HEK293T (cell line): ENCODE measurements at regions not wholly inside any gene's neighbourhood (a gene's known extent, or its start where the extent isn't known, plus 50 kb on each side); places are given as distances from the start of the nearest gene placed in this dataset.

Experiments used
- CTBP1 ChIP-seq: fragments of 450-650 bp; IDR thresholded peaks from 2 replicates; pipeline ENCODE4 v1.6.1; 2016; ENCODE audit warnings: borderline replicate concordance
- ELF4 ChIP-seq: fragments of 450-650 bp; IDR thresholded peaks from 2 replicates; pipeline ENCODE4 v1.6.1; 2017; ENCODE audit warnings: antibody characterized with exemption
- FOXA1 ChIP-seq: fragments of 450-650 bp; IDR thresholded peaks from 2 replicates; pipeline ENCODE4 v1.6.1; 2016; ENCODE audit warnings: mild to moderate bottlenecking
- FOXK2 ChIP-seq: fragments of 450-650 bp; IDR thresholded peaks from 2 replicates; pipeline ENCODE4 v1.6.1; 2016; ENCODE audit warnings: mild to moderate bottlenecking
- FOXM1 ChIP-seq: fragments of 450-650 bp; IDR thresholded peaks from 2 replicates; pipeline ENCODE4 v1.6.1; 2017; ENCODE audit warnings: mild to moderate bottlenecking, borderline replicate concordance
- HDGF ChIP-seq: fragments of 450-650 bp; IDR thresholded peaks from 2 replicates; pipeline ENCODE4 v1.6.1; 2017; ENCODE audit warnings: antibody characterized with exemption, borderline replicate concordance
- L3MBTL2 ChIP-seq: fragments of 450-650 bp; conservative IDR thresholded peaks from 2 replicates; pipeline ENCODE4 v1.6.1; 2016; ENCODE audit warnings: mild to moderate bottlenecking
- LEF1 ChIP-seq: fragments of 450-650 bp; IDR thresholded peaks from 2 replicates; pipeline ENCODE4 v1.6.1; 2017; ENCODE audit warnings: mild to moderate bottlenecking, borderline replicate concordance
- NFRKB ChIP-seq: fragments of 450-650 bp; IDR thresholded peaks from 2 replicates; pipeline ENCODE4 v1.6.1; 2016; ENCODE audit warnings: mild to moderate bottlenecking, moderate library complexity
- SP1 ChIP-seq: fragments of 450-650 bp; IDR thresholded peaks from 2 replicates; pipeline ENCODE4 v1.6.1; 2017
- TARDBP ChIP-seq: fragments of 450-650 bp; IDR thresholded peaks from 2 replicates; pipeline ENCODE4 v1.6.1; 2016
- TF ChIP-seq, protein P1 (sequence below): fragments of 450-650 bp; IDR thresholded peaks from 2 replicates; pipeline ENCODE4 v1.6.1; 2016

DNA sequence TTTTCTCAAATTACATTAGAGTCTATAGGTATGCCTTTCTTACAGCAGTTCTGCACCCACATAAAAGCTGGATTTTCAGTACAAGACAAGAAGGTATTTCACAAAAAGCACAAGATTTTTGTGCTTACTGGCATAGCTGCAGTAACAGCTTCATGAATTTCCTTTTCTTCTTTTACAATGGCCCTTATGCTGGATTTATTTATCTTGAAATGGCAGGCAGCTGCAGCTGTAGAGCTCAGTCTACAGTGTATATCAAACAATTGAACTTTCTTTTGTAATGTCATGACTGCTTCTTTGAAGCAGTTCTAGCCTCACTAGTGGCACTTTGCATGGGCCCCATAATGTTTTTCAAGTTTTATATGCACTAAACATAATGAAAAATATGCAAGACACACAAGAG, 510.2 kb downstream of the KCNT2 start:
- TF ChIP-seq SP1 (no peak), HDGF (no peak), ELF4 (no peak), L3MBTL2 (no peak), LEF1 (no peak), FOXM1 (no peak), TARDBP (no peak), CTBP1 (no peak), FOXK2 (no peak), NFRKB (no peak), FOXA1 (no peak)
- TF ChIP-seq, protein P1, sequence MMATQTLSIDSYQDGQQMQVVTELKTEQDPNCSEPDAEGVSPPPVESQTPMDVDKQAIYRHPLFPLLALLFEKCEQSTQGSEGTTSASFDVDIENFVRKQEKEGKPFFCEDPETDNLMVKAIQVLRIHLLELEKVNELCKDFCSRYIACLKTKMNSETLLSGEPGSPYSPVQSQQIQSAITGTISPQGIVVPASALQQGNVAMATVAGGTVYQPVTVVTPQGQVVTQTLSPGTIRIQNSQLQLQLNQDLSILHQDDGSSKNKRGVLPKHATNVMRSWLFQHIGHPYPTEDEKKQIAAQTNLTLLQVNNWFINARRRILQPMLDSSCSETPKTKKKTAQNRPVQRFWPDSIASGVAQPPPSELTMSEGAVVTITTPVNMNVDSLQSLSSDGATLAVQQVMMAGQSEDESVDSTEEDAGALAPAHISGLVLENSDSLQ, result no peak
